GM19328 (cell line): ENCODE measurements at regions not wholly inside any gene's neighbourhood (a gene's known extent, or its start where the extent isn't known, plus 50 kb on each side); places are given as distances from the start of the nearest gene placed in this dataset.
"Not testable (repeated sequence)": the region's sequence is repeated elsewhere in the genome, so short reads cannot be mapped to it uniquely, and the experiment has no call there.

Experiments
- ATAC-seq: cut with Tn5 transposase; IDR thresholded peaks from one replicate; pipeline ENCODE4 v1.9.1; 2021; ENCODE audit warnings: mild to moderate bottlenecking, moderate library complexity; ENCODE audit not compliant: unreplicated experiment

- ATAC-seq: not testable (repeated sequence)
Observed at GRCh38 chr15:22196423-22196822, 116.1 kb downstream of the OR4M2 start.

- not testable (repeated sequence) for ATAC-seq
Observed at GRCh38 chr15:22200417-22200816, 120.1 kb downstream of the OR4M2 start.

GRCh38 chr15:22201993-22202659 lies 121.8 kb downstream of the OR4M2 start:
- not testable (repeated sequence) for ATAC-seq

GRCh38 chr15:22203208-22203607 lies 122.9 kb downstream of the OR4M2 start:
- not testable (repeated sequence) for ATAC-seq

GRCh38 chr15:22209086-22209485 lies 128.8 kb downstream of the OR4M2 start:
- not testable (repeated sequence) for ATAC-seq

- not testable (repeated sequence) for ATAC-seq
Observed at GRCh38 chr15:22222596-22222995, 142.3 kb downstream of the OR4M2 start.

GRCh38 chr15:22224241-22224671 lies 143.9 kb downstream of the OR4M2 start:
- ATAC-seq: no peak

GRCh38 chr15:22224961-22225360 lies 144.6 kb downstream of the OR4M2 start:
- not testable (repeated sequence) for ATAC-seq

GRCh38 chr15:22226034-22226790 lies 145.9 kb downstream of the OR4M2 start:
- no peak for ATAC-seq

GRCh38 chr15:22227411-22228100 lies 147.2 kb downstream of the OR4M2 start:
- no peak for ATAC-seq

GRCh38 chr15:22228101-22228762 lies 147.9 kb downstream of the OR4M2 start:
- ATAC-seq: no peak

- no peak for ATAC-seq
Observed at GRCh38 chr15:22229990-22230819, 149.9 kb downstream of the OR4M2 start.

GRCh38 chr15:22231603-22232002 lies 151.3 kb downstream of the OR4M2 start:
- no peak for ATAC-seq

- no peak for ATAC-seq
Observed at GRCh38 chr15:22232675-22233074, 152.3 kb downstream of the OR4M2 start.

GRCh38 chr15:22235261-22235930 lies 155.1 kb downstream of the OR4M2 start:
- ATAC-seq: not testable (repeated sequence)

GRCh38 chr15:22236469-22236868 lies 156.1 kb downstream of the OR4M2 start:
- ATAC-seq: no peak

GRCh38 chr15:22237891-22238275 lies 157.6 kb downstream of the OR4M2 start:
- no peak for ATAC-seq

- not testable (repeated sequence) for ATAC-seq
Observed at GRCh38 chr15:22238276-22238958, 158.1 kb downstream of the OR4M2 start.
